ENCODE measurements at regions not wholly inside any gene's neighbourhood (a gene's known extent, or its start where the extent isn't known, plus 50 kb on each side); places are given as distances from the start of the nearest gene placed in this dataset.
"Not testable (repeated sequence)": the region's sequence is repeated elsewhere in the genome, so short reads cannot be mapped to it uniquely, and the experiment has no call there.

DNA sequence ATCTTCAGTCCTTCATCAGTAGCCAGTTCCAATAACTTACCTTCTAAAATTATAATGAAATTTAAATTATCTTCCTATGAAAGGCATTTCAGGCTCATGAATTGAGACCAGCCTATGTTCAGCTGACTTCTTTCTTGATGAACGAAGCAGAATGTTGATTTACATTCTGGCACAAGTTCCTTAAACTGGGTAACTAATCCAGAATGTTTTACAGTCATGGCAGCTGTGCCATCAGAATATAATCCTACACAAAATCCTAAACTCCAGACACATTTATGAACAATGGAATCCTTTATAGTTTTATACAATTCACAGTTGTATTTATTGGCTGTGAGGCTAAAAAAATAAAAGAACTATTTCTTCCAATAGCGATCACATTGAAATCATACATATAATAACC lies 97.3 kb upstream of the CPM start:
- no peak for DNase-seq

DNA sequence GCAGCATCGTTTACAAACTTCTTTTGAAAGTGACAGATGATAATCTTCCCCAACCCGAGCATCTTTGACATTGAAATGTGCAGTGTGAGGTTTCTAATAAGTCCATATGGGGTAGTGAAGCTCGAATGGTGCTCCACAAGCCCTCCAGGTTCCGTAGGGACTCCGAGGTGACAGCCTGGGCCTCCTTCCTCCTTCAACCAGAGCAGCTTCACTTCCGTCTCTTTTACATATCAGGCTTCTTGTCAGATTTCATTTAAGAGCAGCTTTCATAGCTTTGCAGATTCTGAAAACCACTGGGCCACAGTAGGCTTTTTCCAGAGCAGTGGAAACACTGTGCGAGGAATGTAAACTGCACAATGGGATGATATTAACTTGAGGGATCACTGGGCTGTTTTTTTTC lies 103.6 kb upstream of the CPM start:
- DNase-seq, result no peak

DNA sequence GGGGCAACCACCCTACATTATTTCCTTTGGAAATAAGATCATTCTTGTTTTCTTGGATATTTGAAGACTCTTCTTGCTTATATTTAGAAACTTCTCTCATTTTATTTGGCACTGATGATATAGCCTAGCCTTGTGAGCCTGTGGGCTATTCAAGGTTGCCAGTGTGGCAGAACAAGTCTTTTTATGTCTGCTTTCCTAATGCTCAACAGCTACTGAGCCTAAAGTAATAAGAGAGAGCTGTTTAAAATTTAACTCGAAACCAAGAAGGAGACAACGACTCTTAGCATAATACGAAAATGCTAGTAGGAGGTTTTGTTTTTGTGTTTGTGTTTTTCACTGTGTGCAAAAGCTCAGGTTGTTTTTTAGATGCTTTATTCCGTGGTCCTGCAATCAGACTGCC lies 104.0 kb upstream of the CPM start:
- no peak for DNase-seq

DNA sequence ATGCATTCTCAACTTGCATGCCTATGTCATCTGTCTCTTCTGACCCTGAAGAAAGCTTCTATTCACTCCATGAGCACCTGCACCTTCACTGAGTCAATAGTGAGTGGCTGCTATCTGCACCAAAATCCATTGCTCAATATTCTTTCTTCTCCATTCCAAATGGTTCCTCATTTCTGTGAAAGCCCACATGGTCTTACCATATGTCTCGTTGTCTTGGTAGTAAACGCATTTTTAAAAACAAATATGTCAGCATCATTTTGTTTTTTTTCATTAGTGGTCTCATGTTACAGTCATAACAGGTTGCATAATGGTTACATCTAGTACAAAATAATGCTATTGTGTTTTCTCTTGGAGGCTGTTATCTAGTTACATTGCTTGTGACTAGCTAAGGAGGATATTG lies 106.9 kb upstream of the CPM start:
- no peak for DNase-seq

DNA sequence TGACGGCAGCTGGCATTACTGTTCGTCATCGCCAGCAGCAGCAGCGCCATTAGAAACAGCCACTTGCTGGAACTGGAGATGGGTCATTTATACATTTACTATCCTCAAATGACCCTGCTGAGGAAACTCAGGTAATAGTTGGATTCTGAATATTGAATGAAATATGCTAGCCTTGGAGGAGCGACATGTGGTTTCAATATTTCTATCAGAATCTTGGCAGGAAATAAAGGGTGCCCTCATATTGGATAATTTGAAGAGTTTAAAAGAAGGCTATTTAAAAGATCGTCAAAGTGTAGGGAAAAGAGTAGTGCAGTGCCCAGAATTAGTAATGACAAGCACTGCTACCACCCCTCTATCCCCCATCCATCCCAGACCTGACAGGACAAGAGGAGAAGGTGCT lies 109.6 kb upstream of the CPM start:
- no peak for DNase-seq

DNA sequence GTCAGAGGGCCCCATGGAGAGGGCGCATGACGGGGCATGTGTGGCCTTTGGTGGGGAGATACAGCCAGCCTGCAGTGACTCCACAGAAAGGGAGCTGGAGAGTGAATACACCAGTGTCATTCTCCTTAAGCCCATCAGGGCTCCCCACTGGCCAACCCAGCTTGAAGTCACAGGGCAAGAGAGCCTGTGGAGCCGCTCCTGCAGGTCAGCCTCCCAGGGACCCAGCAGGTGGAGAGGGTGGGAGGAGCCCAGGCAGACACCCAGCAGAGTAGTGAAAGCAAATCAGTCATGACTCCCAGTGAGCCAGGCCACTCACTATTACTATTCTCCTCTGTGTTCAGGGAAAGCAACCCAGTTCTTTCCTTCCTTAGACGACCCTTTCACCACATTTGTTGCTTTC lies 110.0 kb upstream of the CPM start:
- no peak for DNase-seq

DNA sequence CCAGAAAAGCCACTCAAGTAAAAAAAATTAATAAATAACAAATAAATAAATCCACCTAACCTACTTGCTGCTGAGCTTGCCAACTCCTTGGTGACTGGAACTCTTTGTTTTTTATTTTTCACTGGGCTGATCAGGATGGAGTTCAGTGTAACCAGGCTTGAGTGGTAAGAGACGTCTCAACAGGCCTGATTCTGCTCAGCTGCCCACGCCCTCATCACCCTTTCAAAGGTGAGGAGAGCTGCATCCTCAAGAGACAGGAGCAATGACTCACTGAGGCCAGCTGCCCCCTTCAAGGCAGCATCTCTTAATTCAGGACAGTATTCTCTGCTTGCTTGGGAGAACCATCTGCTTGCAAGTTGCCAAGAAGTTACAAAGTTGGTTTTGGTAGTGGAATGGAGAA lies 111.9 kb upstream of the CPM start:
- no peak for DNase-seq

DNA sequence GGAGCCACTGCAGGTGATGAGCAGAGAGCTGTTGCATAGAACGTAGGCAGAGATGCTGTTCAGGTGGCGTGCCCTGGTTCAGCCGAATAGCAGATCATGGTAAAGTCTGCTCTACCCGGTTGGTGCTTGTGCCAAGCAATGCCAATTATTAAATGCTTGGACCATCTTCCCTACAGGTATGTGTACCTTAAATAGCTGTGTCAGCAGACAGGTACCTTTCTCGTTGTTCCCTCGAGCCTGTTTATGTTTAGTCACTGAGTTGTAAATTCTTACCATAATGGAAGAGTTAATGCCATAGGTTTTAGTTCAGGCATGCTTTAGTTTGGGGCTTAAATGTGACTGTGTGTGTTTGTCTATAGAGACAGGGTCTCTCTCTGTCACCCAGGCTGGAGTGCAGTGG lies 112.5 kb upstream of the CPM start:
- no peak for DNase-seq

DNA sequence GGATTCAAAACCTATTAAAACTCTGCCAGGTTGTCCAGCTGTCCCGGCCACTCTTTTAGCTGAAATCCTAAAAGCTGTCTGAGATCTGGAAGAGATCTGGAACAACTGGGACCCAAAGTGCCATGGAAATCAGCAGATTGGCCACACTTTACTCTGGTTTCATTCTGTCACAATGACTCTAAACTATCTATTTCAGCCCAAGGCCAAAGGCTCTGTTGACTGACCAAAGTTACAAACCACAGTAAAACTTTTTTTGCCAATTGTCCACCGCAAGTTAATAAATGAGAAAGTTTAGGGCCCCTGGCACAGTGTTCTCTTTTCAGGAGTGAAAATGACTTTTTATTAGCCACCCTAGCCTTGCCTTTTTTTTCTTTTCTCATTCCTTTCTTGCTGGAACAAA lies 113.4 kb upstream of the CPM start:
- DNase-seq, result no peak

DNA sequence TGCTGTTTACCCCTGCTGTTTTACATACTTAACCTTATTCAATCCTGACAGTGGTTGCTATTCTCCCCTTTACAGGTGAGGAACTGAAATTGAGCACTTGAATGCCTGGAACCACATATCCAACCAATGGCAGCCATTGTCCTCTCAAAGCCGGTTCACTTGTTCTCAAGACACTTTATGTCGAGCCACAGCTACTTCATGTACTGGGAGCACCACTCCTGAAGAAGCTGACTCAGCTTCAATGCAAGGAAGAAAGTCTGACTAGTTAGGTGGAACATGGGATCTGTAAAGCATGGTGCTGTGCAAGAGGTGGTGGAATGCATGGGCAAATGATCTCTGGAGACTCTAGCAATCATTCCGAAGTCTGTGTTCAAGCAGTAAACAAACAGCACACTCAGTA lies 113.9 kb upstream of the CPM start:
- DNase-seq, result no peak

DNA sequence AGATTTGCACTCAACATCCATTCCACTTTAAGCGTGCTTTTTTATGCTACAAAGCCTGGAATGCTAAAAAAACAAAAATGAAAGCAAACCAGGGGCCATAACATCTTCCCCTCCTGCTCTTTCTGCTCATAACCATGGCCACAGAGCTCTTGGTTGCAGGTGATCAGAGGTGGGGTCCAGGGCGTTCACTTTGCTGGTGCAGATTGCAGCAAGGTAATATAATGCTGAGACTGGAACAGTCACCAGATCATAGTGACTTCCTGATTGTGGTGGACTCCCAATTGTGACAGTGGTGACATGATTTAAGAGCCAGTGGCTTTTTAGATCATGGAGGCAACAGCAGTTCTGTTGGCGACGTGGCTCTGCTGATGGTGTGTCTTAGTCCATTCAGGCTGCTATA lies 115.0 kb upstream of the CPM start:
- no peak for DNase-seq

DNA sequence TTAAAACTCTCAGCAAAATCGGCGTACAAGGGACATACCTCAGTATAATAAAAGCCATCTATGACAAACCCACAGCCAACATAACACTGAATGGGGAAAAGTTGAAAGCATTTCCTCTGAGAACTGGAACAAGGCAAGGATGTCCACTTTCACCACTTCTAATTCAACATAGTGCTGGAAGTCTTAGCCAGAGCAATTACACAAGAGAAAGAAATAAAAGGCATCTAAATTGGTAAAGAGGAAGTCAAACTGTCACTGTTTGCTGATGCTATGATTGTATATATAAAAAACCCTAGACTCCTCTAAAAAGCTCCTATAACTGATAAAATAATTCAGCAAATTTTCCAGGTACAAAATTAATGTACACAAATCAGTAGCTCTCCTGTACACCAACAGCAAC lies 116.9 kb upstream of the CPM start:
- DNase-seq, result not testable (repeated sequence)

DNA sequence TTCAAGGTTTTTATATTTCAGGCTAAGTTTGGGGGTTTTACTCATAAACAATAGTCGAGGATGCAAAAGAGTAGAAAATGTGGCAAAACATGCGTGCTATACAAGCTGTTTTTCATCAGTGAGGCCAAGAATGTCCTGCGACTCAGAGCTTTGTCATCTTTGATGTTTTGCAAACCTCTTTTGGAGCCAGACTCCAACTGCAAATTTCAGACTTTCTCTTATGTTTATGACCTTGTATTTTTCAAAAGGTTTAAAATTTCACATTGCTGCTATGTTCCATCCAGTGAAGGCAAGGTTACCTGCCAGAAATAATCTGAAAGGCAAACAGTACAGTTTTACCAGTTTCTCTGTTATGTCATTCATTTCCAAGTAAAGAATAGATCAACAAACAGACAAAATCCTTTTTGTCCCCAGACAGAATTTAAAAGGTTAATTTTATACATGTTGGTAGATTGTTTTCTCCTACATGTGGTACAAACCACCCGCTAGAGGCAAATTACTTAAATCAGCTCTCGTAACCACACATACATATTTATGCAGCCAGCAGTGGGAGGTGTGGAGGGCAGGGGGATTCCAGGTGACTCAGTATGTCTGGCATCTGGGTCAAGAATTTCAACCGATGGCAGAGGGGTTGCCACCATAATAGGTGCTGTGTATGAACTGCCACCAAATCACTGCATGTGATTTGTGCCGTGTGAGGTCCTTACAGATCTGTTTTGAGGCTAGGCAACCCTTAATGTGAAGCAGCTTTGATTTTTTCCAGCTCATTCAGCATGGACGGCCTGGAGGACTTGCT lies 119.8 kb upstream of the CPM start:
- peak; percentile 69 for DNase-seq

DNA sequence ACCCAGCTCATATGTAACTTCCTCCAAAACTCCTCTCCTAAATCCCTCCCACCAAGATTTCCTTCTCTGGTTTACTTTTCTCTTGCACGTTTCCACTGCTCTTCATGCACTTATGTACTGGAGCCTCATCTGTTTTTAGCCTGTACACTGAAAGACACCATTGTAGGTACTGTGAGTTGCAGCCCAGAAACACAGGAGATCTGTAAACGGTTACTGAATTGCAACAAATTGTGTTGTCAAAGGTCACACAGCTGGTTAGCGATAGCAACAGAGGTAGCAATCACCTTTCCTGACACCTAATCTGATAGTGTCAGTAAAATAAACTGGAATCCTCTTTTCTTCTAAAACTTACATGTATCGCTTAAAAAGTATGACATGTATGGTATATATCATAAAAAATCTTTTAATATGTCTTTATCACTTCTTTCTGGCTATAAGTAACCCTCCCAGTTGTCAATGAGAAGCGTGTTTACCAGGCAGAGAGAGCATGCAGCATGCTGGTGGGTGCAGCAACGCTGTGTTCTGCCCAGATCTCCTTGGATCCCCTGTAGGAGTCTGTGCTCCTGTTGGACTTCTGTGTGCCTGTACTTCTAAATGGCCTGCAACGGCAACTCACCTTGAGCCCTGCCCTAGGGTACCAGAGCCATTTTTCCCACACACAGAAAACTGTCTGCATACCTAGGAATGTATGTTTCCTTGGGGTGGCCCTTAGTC lies 121.5 kb upstream of the CPM start:
- no peak for DNase-seq

DNA sequence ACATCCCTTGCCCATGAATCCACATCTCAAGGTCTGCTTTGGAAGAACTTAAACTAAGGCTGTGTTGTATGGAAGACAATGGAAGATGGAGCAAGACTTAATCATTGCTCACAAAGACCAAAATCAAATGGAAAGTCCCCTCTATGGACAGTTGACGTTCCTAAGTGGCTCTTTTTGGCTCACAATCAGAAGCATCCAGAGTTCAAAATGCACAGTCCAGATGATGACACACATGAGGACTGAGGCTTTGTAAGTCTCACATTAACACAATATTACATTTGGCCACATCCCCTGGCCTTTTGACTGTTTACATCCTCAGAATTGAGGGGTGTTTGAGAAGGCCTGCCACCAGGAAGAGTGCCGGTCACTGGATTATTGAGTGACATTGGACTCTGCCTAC lies 122.3 kb upstream of the CPM start:
- DNase-seq, result no peak

DNA sequence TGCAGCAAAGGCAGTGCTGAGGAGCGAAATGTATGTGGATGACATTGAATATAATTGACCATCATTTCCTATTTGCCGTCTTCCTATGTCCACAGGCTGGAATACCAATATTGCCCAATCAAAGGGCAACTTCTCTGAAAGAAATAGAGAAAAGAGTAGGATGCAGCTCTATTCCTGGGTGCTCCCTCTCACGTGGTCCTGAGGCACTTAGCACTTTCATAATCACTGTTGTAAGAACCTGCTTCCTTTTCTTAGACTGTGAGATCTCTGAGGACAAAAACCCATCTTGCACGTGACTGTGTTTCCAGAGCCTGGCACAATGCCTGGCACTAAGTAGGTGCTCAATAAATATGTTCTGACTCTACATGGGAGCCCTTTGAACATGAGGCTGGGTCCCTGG lies 122.7 kb upstream of the CPM start:
- no peak for DNase-seq

DNA sequence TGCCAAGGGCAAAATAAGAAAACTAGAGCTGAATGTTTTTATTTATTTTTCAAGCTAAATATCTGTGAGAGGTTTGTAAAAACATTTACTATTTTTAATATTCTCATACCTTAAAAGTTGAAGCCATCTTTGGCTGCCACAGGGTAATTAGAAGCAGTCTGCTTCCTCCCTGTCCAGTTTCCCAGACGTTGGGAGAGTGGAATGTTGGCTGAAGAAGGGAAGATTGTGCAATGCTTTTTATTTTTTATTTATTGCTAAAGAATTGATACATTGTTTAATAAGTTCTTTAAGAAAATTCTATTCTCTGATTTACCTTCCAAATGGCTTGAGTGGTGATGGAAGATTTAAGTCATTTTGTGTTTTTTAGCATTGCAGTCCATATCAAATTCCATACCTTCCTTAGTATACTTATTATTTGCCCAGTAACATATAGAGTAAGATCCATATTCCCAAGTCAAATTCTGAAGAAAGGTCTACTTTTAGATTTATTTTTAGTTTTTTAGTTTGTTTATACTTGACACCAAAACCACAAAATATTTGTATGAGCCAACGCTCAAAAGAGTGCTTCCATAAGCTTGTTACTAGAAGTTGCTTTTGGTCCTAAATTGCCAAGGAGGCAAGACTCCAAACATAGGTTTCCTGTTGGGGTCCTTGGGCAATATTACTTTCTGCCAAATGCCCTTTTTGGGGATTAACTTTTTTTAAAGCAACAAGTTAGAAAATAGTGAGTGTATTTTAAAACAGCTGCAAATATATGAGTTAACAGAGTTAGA lies 124.0 kb upstream of the CPM start:
- DNase-seq, result no peak

DNA sequence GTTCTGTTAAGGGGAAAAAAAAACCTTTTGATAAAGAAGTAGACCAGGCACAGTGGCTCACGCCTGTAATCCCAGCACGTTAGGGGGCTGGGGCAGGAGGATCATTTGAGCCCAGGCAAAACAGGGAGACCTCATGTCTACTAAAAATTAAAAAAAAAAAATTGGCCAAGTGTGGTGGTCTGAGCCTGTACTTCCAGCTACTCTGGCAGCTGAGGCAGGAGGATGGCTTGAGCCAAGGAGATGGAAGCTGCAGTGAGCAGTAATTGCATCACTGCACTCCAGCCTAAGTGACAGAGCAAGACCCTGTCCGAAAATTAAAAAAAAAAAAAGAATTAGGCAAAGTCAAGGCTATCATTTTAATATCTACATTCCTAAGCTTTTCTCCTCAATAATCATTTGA lies 124.8 kb upstream of the CPM start:
- no peak for DNase-seq

DNA sequence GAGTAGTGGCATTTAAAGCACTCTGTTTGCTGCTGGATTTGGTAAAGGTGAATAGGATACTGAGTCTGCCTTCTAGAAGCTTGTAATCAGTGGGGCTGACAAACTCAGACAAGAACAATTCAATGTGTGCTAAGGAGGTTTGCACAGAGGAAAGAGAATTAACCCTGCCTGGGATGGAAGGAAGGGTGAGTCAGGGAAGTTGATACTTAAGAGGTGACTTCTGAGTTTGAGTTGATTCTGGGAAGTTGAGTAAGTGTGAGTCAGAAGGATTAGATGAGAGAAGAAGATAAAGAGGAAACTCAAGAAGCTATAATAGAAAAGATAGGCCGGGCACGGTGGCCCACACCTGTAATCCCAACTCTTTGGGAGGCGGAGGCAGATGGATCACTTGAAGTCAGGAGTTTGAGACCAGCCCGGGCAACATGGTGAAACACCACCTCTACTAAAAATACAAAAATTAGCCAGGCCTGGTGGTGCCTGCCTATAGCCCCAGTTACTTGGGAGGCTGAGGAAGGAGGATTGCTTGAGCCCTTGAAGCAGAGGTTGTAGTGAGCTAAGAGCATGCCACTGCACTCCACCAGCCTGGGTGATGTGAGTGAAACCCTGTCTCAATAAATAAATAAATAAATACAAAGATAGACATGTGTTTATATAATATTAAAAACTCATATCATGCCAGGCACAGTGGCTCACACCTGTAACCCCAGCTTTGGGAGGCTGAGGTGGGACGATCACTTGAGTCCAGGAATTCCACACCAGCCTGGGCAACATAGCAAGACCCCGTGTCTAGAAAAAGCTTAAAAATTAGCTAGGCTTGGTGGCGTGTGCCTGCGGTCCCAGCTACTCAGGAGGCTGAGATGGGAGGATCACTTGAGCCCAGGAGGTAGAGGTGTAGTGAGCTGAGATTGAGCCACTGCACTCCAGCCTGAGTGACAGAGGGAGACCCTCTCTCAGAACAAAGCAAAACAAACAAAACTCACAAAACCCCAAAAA lies 126.8 kb upstream of the CPM start:
- DNase-seq, result no peak

DNA sequence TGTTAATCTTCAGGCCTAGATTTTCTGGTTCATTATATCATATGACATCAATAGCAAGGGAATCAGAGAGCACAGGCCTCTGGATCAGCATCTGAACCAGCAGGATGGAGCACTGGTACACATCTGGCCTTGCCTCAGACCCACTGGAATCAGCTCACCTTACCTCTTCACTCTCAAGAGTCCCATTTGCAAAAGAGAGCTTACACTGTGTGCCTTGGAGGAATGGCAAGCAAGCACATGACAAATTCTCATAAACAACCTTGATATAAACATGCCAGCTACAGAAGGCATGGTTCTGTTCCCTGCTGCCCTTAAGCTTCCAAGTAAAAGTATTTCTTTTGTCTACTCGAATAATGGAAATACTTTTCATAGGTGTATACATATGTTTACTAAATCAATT lies 128.6 kb upstream of the CPM start:
- no peak for DNase-seq

DNA sequence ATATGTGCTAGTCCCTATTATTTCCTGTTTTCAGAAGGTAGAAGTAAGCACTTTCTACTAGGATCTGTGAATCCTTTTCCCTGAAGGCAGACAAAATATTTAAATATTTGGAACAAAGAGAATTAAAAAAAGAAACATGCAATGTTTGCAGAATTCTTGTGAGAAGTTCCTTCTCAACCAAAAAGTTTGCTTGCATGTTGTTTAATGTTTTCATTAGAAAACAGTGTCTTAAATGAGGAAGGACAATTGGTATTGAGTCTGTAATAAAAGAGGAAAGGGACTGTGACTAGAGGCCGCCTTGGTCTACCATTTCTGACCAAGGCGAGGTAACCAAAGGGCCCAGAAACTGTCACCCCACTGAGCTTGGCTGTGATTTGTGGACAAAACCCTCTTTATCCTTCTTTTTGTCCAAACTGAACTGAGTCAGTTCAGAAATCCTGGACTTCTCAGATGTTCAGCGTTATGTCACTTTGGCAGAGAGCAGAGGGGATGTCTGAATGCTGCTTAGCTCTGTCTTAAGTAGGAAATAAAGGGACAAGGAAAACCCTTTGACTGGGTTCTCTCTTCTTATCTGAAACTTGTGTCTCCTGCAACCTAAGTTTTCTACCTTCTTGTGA lies 129.8 kb upstream of the CPM start:
- DNase-seq, result no peak

DNA sequence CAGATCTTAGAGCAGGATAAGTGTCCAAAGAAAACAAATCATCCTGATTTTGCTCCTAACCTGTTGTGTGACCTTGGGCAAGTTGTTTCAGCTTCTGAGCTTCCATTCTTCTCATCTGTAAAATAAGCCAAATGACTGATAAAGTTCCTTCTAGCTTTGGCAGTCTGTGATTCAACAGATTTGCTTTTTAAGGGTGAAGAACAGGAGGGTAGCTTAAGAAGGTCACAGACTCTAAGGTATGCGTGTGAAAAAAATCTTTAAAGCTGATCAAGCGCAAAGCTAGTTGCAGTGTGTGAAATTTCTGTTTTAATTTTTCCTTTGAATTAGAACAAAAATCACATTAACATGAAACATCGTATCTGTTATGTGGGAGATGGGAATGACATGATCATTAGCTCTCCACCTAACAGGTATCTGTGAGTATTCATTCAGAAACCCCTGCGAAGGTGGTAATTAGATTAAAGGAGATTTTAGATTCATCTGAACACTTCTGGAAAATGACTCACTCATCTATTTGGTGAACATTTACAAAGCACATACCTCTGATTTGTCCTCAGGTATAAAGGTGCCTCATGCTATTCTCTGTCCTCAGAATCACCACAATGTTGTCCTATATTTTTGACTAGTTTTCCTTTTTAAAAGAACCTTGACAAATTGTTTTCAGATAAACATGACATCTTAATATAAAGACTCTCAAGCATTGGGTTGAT lies 131.9 kb upstream of the CPM start:
- DNase-seq, result no peak
